PFSK-1 (cell line): ENCODE measurements at regions not wholly inside any gene's neighbourhood (a gene's known extent, or its start where the extent isn't known, plus 50 kb on each side); places are given as distances from the start of the nearest gene placed in this dataset.

Experiments used
- FOXP2 ChIP-seq: optimal IDR thresholded peaks from 2 replicates; pipeline ENCODE3; 2011; ENCODE audit warnings: borderline replicate concordance, control low read depth, inconsistent platforms; ENCODE audit not compliant: insufficient read depth; ENCODE audit errors: extremely low read length, extremely low read depth
- POLR2AphosphoS5 ChIP-seq: IDR thresholded peaks from 2 replicates; pipeline ENCODE4 v1.6.1; 2012; ENCODE audit warnings: low read depth, mild to moderate bottlenecking, control low read depth, low read length, moderate library complexity
- SIN3A ChIP-seq: IDR thresholded peaks from 2 replicates; pipeline ENCODE4 v1.6.1; 2012; ENCODE audit warnings: mild to moderate bottlenecking, low read length, moderate library complexity, borderline replicate concordance; ENCODE audit not compliant: insufficient read depth
- TAF1 ChIP-seq: IDR thresholded peaks from 2 replicates; pipeline ENCODE4 v1.6.1; 2012; ENCODE audit warnings: low read length, control low read depth, borderline replicate concordance; ENCODE audit not compliant: insufficient read depth
- TF ChIP-seq, protein P1 (sequence below), 2 experiments: IDR thresholded peaks; 2 replicates each; pipeline versions ENCODE4 v1.6.1 to v1.8.0; 2011 to 2012; ENCODE audit warnings: low read depth in 2 of 2, low read length in 2 of 2, control low read depth in 1 of 2, inconsistent platforms in 1 of 2, mild to moderate bottlenecking in 1 of 2, moderate library complexity in 1 of 2; ENCODE audit not compliant: insufficient read depth in 1 of 2

- no peak for TF ChIP-seq TAF1
- no peak for TF ChIP-seq FOXP2
- TF ChIP-seq, protein P1, sequence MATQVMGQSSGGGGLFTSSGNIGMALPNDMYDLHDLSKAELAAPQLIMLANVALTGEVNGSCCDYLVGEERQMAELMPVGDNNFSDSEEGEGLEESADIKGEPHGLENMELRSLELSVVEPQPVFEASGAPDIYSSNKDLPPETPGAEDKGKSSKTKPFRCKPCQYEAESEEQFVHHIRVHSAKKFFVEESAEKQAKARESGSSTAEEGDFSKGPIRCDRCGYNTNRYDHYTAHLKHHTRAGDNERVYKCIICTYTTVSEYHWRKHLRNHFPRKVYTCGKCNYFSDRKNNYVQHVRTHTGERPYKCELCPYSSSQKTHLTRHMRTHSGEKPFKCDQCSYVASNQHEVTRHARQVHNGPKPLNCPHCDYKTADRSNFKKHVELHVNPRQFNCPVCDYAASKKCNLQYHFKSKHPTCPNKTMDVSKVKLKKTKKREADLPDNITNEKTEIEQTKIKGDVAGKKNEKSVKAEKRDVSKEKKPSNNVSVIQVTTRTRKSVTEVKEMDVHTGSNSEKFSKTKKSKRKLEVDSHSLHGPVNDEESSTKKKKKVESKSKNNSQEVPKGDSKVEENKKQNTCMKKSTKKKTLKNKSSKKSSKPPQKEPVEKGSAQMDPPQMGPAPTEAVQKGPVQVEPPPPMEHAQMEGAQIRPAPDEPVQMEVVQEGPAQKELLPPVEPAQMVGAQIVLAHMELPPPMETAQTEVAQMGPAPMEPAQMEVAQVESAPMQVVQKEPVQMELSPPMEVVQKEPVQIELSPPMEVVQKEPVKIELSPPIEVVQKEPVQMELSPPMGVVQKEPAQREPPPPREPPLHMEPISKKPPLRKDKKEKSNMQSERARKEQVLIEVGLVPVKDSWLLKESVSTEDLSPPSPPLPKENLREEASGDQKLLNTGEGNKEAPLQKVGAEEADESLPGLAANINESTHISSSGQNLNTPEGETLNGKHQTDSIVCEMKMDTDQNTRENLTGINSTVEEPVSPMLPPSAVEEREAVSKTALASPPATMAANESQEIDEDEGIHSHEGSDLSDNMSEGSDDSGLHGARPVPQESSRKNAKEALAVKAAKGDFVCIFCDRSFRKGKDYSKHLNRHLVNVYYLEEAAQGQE (IDR thresholded peaks at IDR 0.05; ENCODE audit: insufficient read depth in 1 of 2, low read depth in 2 of 2, low read length in 2 of 2) = no peak
- no peak for TF ChIP-seq POLR2AphosphoS5
- no peak for TF ChIP-seq SIN3A
These were observed 63.3 kb upstream of the ZC3H11B start for GRCh38 chr1:219676012-219676765.

DNA sequence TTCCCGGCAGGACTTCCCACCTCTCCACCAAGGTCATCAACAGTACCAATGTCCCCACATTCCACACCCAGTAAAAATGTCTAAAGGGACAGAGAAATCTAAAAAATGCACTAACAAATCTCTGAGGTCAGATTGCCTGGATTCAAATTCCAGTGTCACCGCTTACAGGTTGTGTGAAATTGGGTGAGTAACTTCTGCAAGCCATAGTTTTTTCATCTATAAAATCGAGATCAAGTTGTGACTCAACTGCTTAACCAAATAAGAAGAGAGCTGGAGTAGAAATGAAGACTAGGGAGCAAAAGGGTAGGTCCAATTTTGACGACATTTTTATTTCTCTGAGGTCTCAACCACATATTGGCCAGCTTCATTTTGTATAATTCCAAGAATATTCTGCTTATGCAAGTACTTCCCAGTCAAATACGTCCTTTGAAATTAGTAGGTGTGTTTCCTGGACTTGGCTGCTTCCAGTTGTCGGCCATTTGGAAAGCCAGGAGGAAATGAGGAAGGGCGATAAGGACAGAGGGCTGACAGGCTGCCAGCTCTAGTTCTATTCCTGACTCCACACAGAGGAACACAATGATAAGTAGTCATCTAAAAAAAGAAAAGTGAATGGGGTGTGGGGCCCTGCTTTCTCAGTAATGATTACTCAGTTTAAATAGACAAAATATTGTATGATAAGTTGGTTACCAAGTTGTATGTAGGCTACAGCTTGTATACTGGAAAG lies 57.7 kb upstream of the ZC3H11B start:
- no peak for TF ChIP-seq POLR2AphosphoS5
- TF ChIP-seq, protein P1 (IDR thresholded peaks at IDR 0.05; ENCODE audit: insufficient read depth in 1 of 2, low read depth in 2 of 2, low read length in 2 of 2) = no peak
- TF ChIP-seq FOXP2 = no peak
- no peak for TF ChIP-seq TAF1
- no peak for TF ChIP-seq SIN3A

DNA sequence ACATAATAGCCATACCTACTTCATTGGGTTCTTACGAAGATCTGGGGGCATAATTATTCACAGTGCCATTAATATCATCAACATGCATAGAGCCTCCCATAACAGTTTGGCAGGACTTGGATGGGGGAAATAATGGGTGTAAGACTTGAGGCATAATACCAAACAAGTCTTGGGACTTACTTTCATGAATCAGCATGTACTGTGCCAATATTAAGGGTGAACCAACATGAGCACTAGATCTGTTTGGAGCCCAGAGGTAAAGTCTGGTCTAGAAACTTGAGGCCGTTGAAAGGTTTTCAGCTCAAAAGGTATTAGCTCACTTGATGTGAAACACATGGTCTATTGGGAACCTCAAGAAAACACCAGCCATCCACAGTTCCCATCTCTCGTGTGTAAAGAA lies 56.7 kb upstream of the ZC3H11B start:
- no peak for TF ChIP-seq POLR2AphosphoS5
- TF ChIP-seq, protein P1 (IDR thresholded peaks at IDR 0.05; ENCODE audit: insufficient read depth in 1 of 2, low read depth in 2 of 2, low read length in 2 of 2) = no peak
- TF ChIP-seq SIN3A = no peak
- TF ChIP-seq FOXP2 = no peak
- TF ChIP-seq TAF1 = no peak

DNA sequence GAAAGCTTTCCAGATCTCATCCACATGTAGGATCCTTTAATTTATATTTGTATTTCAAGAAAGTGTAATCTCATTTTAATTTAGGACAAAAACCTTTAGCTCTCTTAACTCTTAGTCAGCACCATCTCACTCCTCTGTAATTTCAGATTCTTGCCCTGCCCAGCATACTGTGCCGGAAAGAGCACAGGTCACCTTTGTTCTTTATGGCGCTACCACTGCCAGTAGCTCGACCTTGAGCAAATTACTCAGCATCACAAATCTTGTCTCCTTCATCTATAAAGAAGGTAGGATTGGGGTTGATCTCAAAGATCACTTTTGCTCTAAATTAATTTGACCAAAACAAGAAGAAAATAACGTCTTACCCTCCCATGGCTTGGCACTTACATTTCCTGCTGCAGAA lies 56.1 kb upstream of the ZC3H11B start:
- no peak for TF ChIP-seq POLR2AphosphoS5
- no peak for TF ChIP-seq SIN3A
- TF ChIP-seq, protein P1 (IDR thresholded peaks at IDR 0.05; ENCODE audit: insufficient read depth in 1 of 2, low read depth in 2 of 2, low read length in 2 of 2) = no peak
- no peak for TF ChIP-seq TAF1
- no peak for TF ChIP-seq FOXP2
